ENCODE measurements at regions not wholly inside any gene's neighbourhood (a gene's known extent, or its start where the extent isn't known, plus 50 kb on each side); places are given as distances from the start of the nearest gene placed in this dataset.

- TF ChIP-seq CTCF (IDR thresholded peaks at IDR 0.05; ENCODE audit: extremely low read depth in 1 of 2, insufficient read depth in 1 of 2, low read depth in 1 of 2, low read length in 2 of 2) (no peak), POLR2A (IDR thresholded peaks at IDR 0.05; ENCODE audit: low read depth, low read length) (no peak), GATA2 (IDR thresholded peaks at IDR 0.05; ENCODE audit: insufficient read depth, insufficient read length, low read depth, low read length) (no peak), POLR2AphosphoS5 (IDR thresholded peaks at IDR 0.05; ENCODE audit: insufficient read depth, low read depth, low read length) (no peak), EZH2 (IDR thresholded peaks at IDR 0.05; ENCODE audit: borderline replicate concordance, low read depth, low read length, severe bottlenecking) (no peak), MAX (IDR thresholded peaks at IDR 0.05; ENCODE audit: insufficient read depth, insufficient read length) (no peak), JUN (IDR thresholded peaks at IDR 0.05; ENCODE audit: borderline replicate concordance, insufficient read depth, insufficient read length, low read depth) (no peak)
Observed at GRCh38 chr10:106226828-106227227, 937.7 kb downstream of the SORCS1 start.

All from endothelial cell of umbilical vein (primary cell).